MG63 (cell line): ENCODE measurements at regions not wholly inside any gene's neighbourhood (a gene's known extent, or its start where the extent isn't known, plus 50 kb on each side); places are given as distances from the start of the nearest gene placed in this dataset.
A peak's percentile ranks its signal among the peaks of the same experiment; 100 is the strongest.
"Not testable (repeated sequence)": the region's sequence is repeated elsewhere in the genome, so short reads cannot be mapped to it uniquely, and the experiment has no call there.

ENCODE experiments used
- DNase-seq: peaks from one replicate; pipeline ENCODE4 v3.0.0-alpha.2; 2020
- H3K27me3 ChIP-seq: fragments of 250-450 bp; sonication (Bioruptor Pico); 2 replicates; pipeline ENCODE4 v1.5.1; 2020; ENCODE audit warnings: mild to moderate bottlenecking, moderate library complexity
- H3K36me3 ChIP-seq: fragments of 250-450 bp; sonication (Bioruptor Pico); 2 replicates; pipeline ENCODE4 v1.5.1; 2020; ENCODE audit warnings: mild to moderate bottlenecking, moderate library complexity
- H3K4me3 ChIP-seq: fragments of 250-450 bp; sonication (Bioruptor Pico); 2 replicates; pipeline ENCODE4 v1.5.1; 2020; ENCODE audit warnings: mild to moderate bottlenecking, moderate library complexity
- H3K9me3 ChIP-seq: fragments of 250-450 bp; sonication (Bioruptor Pico); 2 replicates; pipeline ENCODE4 v1.5.1; 2020; ENCODE audit warnings: mild to moderate bottlenecking, moderate library complexity

- H3K36me3 ChIP-seq: no peaks in the 10 kb centered on the region
- H3K9me3 ChIP-seq: no peaks in the 10 kb centered on the region
- H3K4me3 ChIP-seq: no peak overlapping the region
Observed at GRCh38 chr14:94850309-94851211, 80.6 kb upstream of the GSC start.

GRCh38 chr14:94844593-94845152, 74.8 kb upstream of the GSC start:
- DNase-seq: no peak
- Histone ChIP-seq H3K36me3 (no peaks in the 10 kb centered on the region), H3K9me3 (no peaks in the 10 kb centered on the region), H3K27me3 (no peaks in the 10 kb centered on the region), H3K4me3 (no peak overlapping the region)

More at GRCh38 chr14:94850309-94851211, 80.6 kb upstream of the GSC start:
- DNase-seq: no peak
- H3K27me3 ChIP-seq: no peaks in the 10 kb centered on the region

- H3K27me3 ChIP-seq: no peaks in the 10 kb centered on the region
- no peaks in the 10 kb centered on the region for H3K36me3 ChIP-seq
- no peak overlapping the region for H3K4me3 ChIP-seq
- H3K9me3 ChIP-seq: no peaks in the 10 kb centered on the region
- DNase-seq: no peak
Observed at GRCh38 chr14:94840467-94840866, 70.6 kb upstream of the GSC start.

GRCh38 chr14:94839348-94839747, 69.4 kb upstream of the GSC start:
- no peak for DNase-seq
- H3K4me3 ChIP-seq: no peak overlapping the region
- H3K27me3 ChIP-seq: no peaks in the 10 kb centered on the region
- no peaks in the 10 kb centered on the region for H3K9me3 ChIP-seq
- H3K36me3 ChIP-seq: no peaks in the 10 kb centered on the region

- no peaks in the 10 kb centered on the region for H3K9me3 ChIP-seq
- H3K36me3 ChIP-seq: no peaks in the 10 kb centered on the region
- H3K4me3 ChIP-seq: no peak overlapping the region
- DNase-seq: no peak
- H3K27me3 ChIP-seq: no peaks in the 10 kb centered on the region
Observed at GRCh38 chr14:94836849-94837248, 66.9 kb upstream of the GSC start.

- H3K27me3 ChIP-seq: no peaks in the 10 kb centered on the region
- no peaks in the 10 kb centered on the region for H3K36me3 ChIP-seq
- H3K4me3 ChIP-seq: no peak overlapping the region
- no peak for DNase-seq
- H3K9me3 ChIP-seq: no peaks in the 10 kb centered on the region
Observed at GRCh38 chr14:94833633-94834032, 63.7 kb upstream of the GSC start.

- no peaks in the 10 kb centered on the region for H3K9me3 ChIP-seq
- DNase-seq: no peak
- no peak overlapping the region for H3K4me3 ChIP-seq
- no peaks in the 10 kb centered on the region for H3K36me3 ChIP-seq
- no peaks in the 10 kb centered on the region for H3K27me3 ChIP-seq
Observed at GRCh38 chr14:94831085-94831484, 61.2 kb upstream of the GSC start.

- peak; percentile 24 for DNase-seq
- H3K9me3 ChIP-seq: no peaks in the 10 kb centered on the region
Observed at GRCh38 chr14:94827711-94828447, 58.0 kb upstream of the GSC start.

GRCh38 chr14:94826774-94827173, 56.9 kb upstream of the GSC start:
- DNase-seq: no peak
- H3K9me3 ChIP-seq: no peaks in the 10 kb centered on the region
- H3K27me3 ChIP-seq: no peaks in the 10 kb centered on the region
- H3K4me3 ChIP-seq: no peak overlapping the region
- no peaks in the 10 kb centered on the region for H3K36me3 ChIP-seq

More at GRCh38 chr14:94827711-94828447, 58.0 kb upstream of the GSC start:
- H3K4me3 ChIP-seq: no peak overlapping the region
- H3K27me3 ChIP-seq: no peaks in the 10 kb centered on the region
- no peaks in the 10 kb centered on the region for H3K36me3 ChIP-seq

- H3K9me3 ChIP-seq: no peaks in the 10 kb centered on the region
- DNase-seq: peak; percentile 19
Observed at GRCh38 chr14:94823556-94824341, 53.8 kb upstream of the GSC start.

GRCh38 chr14:94821705-94822104, 51.8 kb upstream of the GSC start:
- Histone ChIP-seq H3K4me3 (no peak overlapping the region), H3K27me3 (no peaks in the 10 kb centered on the region), H3K9me3 (no peaks in the 10 kb centered on the region), H3K36me3 (no peaks in the 10 kb centered on the region)
- DNase-seq: no peak

More at GRCh38 chr14:94823556-94824341, 53.8 kb upstream of the GSC start:
- Histone ChIP-seq H3K36me3 (no peaks in the 10 kb centered on the region), H3K4me3 (no peak overlapping the region), H3K27me3 (no peaks in the 10 kb centered on the region)

- not testable (repeated sequence) for H3K27me3 ChIP-seq, H3K36me3 ChIP-seq, DNase-seq, H3K4me3 ChIP-seq, H3K9me3 ChIP-seq
Observed at GRCh38 chr14:94820932-94821331, 51.0 kb upstream of the GSC start.
